Activated CD4-positive, CD25-positive, alpha-beta regulatory T cell treated with anti-CD3 and anti-CD28 coated beads, Interleukin-2, amount 50 U/mL, for 16 hours (primary cell): ENCODE measurements at regions not wholly inside any gene's neighbourhood (a gene's known extent, or its start where the extent isn't known, plus 50 kb on each side); places are given as distances from the start of the nearest gene placed in this dataset.
"Not testable (repeated sequence)": the region's sequence is repeated elsewhere in the genome, so short reads cannot be mapped to it uniquely, and the experiment has no call there.

ENCODE experiments used
- DNase-seq: peaks from one replicate; pipeline ENCODE4 v3.0.0-alpha.2; 2020; ENCODE audit warnings: low read depth, low spot score

- DNase-seq = no peak
These were observed 716.4 kb downstream of the RNF144A start for GRCh38 chr2:7633566-7634153.

GRCh38 chr2:7634409-7634808 is 717.2 kb downstream of the RNF144A start:
- DNase-seq = no peak

GRCh38 chr2:7639476-7639875 is 722.3 kb downstream of the RNF144A start:
- no peak for DNase-seq

- DNase-seq = not testable (repeated sequence)
These were observed 724.1 kb downstream of the RNF144A start for GRCh38 chr2:7641272-7641671.

GRCh38 chr2:7646024-7646423 is 728.8 kb downstream of the RNF144A start:
- DNase-seq = no peak

GRCh38 chr2:7646661-7647060 is 729.4 kb downstream of the RNF144A start:
- DNase-seq = no peak

GRCh38 chr2:7648221-7648795 is 731.1 kb downstream of the RNF144A start:
- DNase-seq = no peak

- DNase-seq = no peak
These were observed 732.4 kb downstream of the RNF144A start for GRCh38 chr2:7649461-7650228.

GRCh38 chr2:7653617-7654016 is 736.4 kb downstream of the RNF144A start:
- DNase-seq = no peak

GRCh38 chr2:7655629-7656028 is 738.4 kb downstream of the RNF144A start:
- DNase-seq = no peak

- not testable (repeated sequence) for DNase-seq
These were observed 740.3 kb downstream of the RNF144A start for GRCh38 chr2:7657526-7657925.

- DNase-seq = no peak
These were observed 741.3 kb downstream of the RNF144A start for GRCh38 chr2:7658486-7658885.

GRCh38 chr2:7660816-7661215 is 743.6 kb downstream of the RNF144A start:
- no peak for DNase-seq

- DNase-seq = no peak
These were observed 744.3 kb downstream of the RNF144A start for GRCh38 chr2:7661502-7661901.

- DNase-seq = no peak
These were observed 748.7 kb downstream of the RNF144A start for GRCh38 chr2:7665880-7666279.

GRCh38 chr2:7666596-7667259 is 749.5 kb downstream of the RNF144A start:
- no peak for DNase-seq

- no peak for DNase-seq
These were observed 750.1 kb downstream of the RNF144A start for GRCh38 chr2:7667260-7667757.

- DNase-seq = no peak
These were observed 753.9 kb downstream of the RNF144A start for GRCh38 chr2:7670905-7671641.

- no peak for DNase-seq
These were observed 754.9 kb downstream of the RNF144A start for GRCh38 chr2:7672027-7672684.

- DNase-seq = no peak
These were observed 755.5 kb downstream of the RNF144A start for GRCh38 chr2:7672685-7673071.

- DNase-seq = no peak
These were observed 755.9 kb downstream of the RNF144A start for GRCh38 chr2:7673101-7673500.
